ENCODE measurements at regions not wholly inside any gene's neighbourhood (a gene's known extent, or its start where the extent isn't known, plus 50 kb on each side); places are given as distances from the start of the nearest gene placed in this dataset.

DNA sequence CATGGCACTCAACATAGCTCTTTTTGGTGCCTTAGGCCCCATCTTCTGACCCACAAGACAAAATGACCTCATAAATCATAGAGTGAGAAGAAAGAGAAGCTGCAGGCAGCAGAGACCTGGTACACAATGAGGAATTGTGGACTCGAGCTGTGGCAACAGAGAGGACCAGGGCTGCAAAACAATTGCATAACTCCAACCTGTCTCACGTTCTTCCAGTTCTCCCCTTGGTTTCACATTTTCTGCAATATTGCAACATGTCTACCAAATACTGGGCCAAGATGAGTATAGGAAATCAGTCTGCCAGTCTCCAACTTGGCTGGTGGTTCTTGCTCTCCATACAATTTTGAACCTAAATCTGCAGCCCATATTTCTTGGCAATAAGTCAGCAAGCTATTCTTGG, 105.3 kb downstream of the KDR start:
- Histone ChIP-seq H3K4me3 (no peak overlapping the region), H3K4me1 (no peaks in the 10 kb centered on the region), H3K27me3 (no peaks in the 10 kb centered on the region), H3K27ac (no peak overlapping the region), H3K36me3 (no peaks in the 10 kb centered on the region), H3K9me3 (no peaks in the 10 kb centered on the region)
- intact Hi-C loops (cut with DNase I; ENCODE audit: low total_unique reads) (no loop called here), in situ Hi-C loops (cut with MboI; ENCODE audit: low pct_ligation_motif_present in 1 of 4, low pct_unique_long_range_greater_than_20kb in 1 of 4, low sequenced_read_pairs in 3 of 4) (no loop called here)
- no peak for DNase-seq
- TF ChIP-seq POLR2AphosphoS5 (IDR thresholded peaks at IDR 0.05), result no peak
- no peak for TF ChIP-seq POLR2A (IDR thresholded peaks at IDR 0.05)
- TF ChIP-seq, protein P1, sequence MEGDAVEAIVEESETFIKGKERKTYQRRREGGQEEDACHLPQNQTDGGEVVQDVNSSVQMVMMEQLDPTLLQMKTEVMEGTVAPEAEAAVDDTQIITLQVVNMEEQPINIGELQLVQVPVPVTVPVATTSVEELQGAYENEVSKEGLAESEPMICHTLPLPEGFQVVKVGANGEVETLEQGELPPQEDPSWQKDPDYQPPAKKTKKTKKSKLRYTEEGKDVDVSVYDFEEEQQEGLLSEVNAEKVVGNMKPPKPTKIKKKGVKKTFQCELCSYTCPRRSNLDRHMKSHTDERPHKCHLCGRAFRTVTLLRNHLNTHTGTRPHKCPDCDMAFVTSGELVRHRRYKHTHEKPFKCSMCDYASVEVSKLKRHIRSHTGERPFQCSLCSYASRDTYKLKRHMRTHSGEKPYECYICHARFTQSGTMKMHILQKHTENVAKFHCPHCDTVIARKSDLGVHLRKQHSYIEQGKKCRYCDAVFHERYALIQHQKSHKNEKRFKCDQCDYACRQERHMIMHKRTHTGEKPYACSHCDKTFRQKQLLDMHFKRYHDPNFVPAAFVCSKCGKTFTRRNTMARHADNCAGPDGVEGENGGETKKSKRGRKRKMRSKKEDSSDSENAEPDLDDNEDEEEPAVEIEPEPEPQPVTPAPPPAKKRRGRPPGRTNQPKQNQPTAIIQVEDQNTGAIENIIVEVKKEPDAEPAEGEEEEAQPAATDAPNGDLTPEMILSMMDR (IDR thresholded peaks at IDR 0.05), result no peak
- TF ChIP-seq EP300 (IDR thresholded peaks at IDR 0.05; ENCODE audit: low read depth), result no peak
- WGBS, 2 donors (ENCODE audit: low coverage in 1 of 2), result 62 to 63% methylated on average over 2 of the region's 2 CpGs

DNA sequence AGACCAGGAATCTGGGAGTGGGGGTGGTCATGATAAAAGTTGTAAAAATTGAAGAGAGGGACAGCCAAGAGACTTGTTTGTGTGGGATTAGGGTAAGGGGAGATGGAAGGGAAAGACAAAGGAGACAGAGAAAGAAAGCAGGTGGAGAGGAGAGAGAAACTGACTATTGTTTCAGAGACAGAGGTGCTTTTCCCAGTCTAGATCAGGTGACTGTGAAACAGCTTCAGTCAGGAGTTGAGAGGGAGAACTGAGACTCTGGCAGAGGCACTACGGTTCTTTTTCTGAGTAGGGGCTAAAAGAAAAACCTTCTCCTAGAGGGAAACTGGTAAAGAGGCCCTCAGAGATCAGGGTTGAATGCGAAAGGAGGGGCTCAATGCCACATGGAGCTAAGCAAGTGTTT, 106.4 kb downstream of the KDR start:
- intact Hi-C loops (cut with DNase I; ENCODE audit: low total_unique reads) (no loop called here), in situ Hi-C loops (cut with MboI; ENCODE audit: low pct_ligation_motif_present in 1 of 4, low pct_unique_long_range_greater_than_20kb in 1 of 4, low sequenced_read_pairs in 3 of 4) (no loop called here)
- no peaks in the 10 kb centered on the region for H3K9me3 ChIP-seq
- H3K36me3 ChIP-seq, result no peaks in the 10 kb centered on the region
- TF ChIP-seq POLR2A (IDR thresholded peaks at IDR 0.05), result no peak
- TF ChIP-seq EP300 (IDR thresholded peaks at IDR 0.05; ENCODE audit: low read depth), result no peak
- TF ChIP-seq, protein P1 (IDR thresholded peaks at IDR 0.05), result no peak
- no peak for TF ChIP-seq POLR2AphosphoS5 (IDR thresholded peaks at IDR 0.05)
- WGBS, 2 donors (ENCODE audit: low coverage in 1 of 2), result 38 to 43% methylated on average over 1 to 2 of the region's 2 CpGs
- DNase-seq, result no peak
- no peak overlapping the region for H3K27ac ChIP-seq
- H3K4me1 ChIP-seq, result no peaks in the 10 kb centered on the region
- no peaks in the 10 kb centered on the region for H3K27me3 ChIP-seq
- no peak overlapping the region for H3K4me3 ChIP-seq

DNA sequence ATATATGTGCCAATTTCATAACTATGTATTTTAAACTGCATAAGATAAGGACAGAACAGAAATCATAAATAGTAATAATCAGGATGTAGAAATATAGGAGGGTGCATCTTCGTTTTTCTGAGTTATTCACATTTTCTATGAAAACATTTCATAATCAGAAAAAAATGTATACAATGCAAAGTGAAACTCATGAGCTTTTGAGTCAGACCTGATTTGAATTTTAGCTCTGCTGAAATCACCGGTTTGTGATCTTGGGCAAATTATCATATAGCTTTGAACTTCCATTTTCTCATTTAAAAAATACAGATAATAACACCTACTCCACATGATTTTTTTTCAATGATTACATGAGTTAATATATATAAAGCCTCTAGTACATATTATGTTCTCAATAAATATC, 106.9 kb downstream of the KDR start:
- Histone ChIP-seq H3K36me3 (no peaks in the 10 kb centered on the region), H3K4me3 (no peak overlapping the region), H3K9me3 (no peaks in the 10 kb centered on the region), H3K4me1 (no peaks in the 10 kb centered on the region), H3K27me3 (no peaks in the 10 kb centered on the region), H3K27ac (no peak overlapping the region)
- DNase-seq, result no peak
- intact Hi-C loops (cut with DNase I; ENCODE audit: low total_unique reads) (no loop called here), in situ Hi-C loops (cut with MboI; ENCODE audit: low pct_ligation_motif_present in 1 of 4, low pct_unique_long_range_greater_than_20kb in 1 of 4, low sequenced_read_pairs in 3 of 4) (no loop called here)
- TF ChIP-seq POLR2A (IDR thresholded peaks at IDR 0.05), result no peak
- no peak for TF ChIP-seq POLR2AphosphoS5 (IDR thresholded peaks at IDR 0.05)
- no peak for TF ChIP-seq EP300 (IDR thresholded peaks at IDR 0.05; ENCODE audit: low read depth)
- TF ChIP-seq, protein P1 (IDR thresholded peaks at IDR 0.05), result no peak
- WGBS, 2 donors (ENCODE audit: low coverage in 1 of 2), result 53 to 59% methylated on average over 2 of the region's 2 CpGs

DNA sequence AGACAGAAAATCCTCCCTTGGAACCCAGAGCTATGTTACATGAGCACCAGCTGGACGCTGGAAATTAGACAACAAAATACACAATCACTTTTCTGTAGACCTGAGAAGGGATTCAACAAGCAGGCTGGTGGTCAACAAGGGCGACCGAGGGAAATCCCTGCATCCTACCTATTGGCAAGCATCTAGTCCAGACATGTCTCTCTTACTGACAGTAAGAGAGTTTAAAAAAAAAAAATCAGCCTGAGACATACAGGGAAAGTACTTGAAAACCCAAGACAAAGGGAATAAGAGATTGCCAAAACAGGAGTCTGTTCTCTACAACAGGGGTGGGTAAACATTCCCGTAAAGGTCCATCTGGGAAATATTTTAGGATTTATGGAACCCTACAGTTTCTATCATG, 108.0 kb downstream of the KDR start:
- in situ Hi-C loops (cut with MboI; ENCODE audit: low pct_ligation_motif_present in 1 of 4, low pct_unique_long_range_greater_than_20kb in 1 of 4, low sequenced_read_pairs in 3 of 4) (no loop called here), intact Hi-C loops (cut with DNase I; ENCODE audit: low total_unique reads) (no loop called here)
- WGBS, 2 donors (ENCODE audit: low coverage in 1 of 2), result 79 to 80% methylated on average over 4 of the region's 4 CpGs
- H3K27me3 ChIP-seq, result no peaks in the 10 kb centered on the region
- no peaks in the 10 kb centered on the region for H3K4me1 ChIP-seq
- no peaks in the 10 kb centered on the region for H3K36me3 ChIP-seq
- H3K9me3 ChIP-seq, result no peaks in the 10 kb centered on the region
- TF ChIP-seq POLR2AphosphoS5 (IDR thresholded peaks at IDR 0.05) (no peak), EP300 (IDR thresholded peaks at IDR 0.05; ENCODE audit: low read depth) (no peak), POLR2A (IDR thresholded peaks at IDR 0.05) (no peak)
- TF ChIP-seq, protein P1 (IDR thresholded peaks at IDR 0.05), result no peak
- H3K4me3 ChIP-seq, result no peak overlapping the region
- no peak for DNase-seq
- no peak overlapping the region for H3K27ac ChIP-seq

All from transverse colon (tissue), 4 donors.